KMS-11 (cell line): ENCODE measurements at regions not wholly inside any gene's neighbourhood (a gene's known extent, or its start where the extent isn't known, plus 50 kb on each side); places are given as distances from the start of the nearest gene placed in this dataset.

Experiments
- H2AFZ ChIP-seq: fragments of 200-600 bp; sonication (generic); 2 replicates; pipeline ENCODE4 v1.6.1; 2016; ENCODE audit warnings: antibody characterized with exemption, mixed run types, low read depth
- H3K27ac ChIP-seq: fragments of 200-600 bp; sonication (generic); 2 replicates; pipeline ENCODE4 v1.6.1; 2016; ENCODE audit warnings: mild to moderate bottlenecking, mixed run types
- H3K27me3 ChIP-seq: fragments of 200-600 bp; sonication (generic); 2 replicates; pipeline ENCODE4 v1.6.1; 2017; ENCODE audit warnings: mild to moderate bottlenecking, low read depth, mixed run types, moderate library complexity; ENCODE audit not compliant: insufficient read depth
- H3K36me3 ChIP-seq: fragments of 200-600 bp; sonication (generic); 2 replicates; pipeline ENCODE4 v1.6.1; 2017; ENCODE audit warnings: mild to moderate bottlenecking, mixed run types; ENCODE audit not compliant: insufficient read depth
- H3K4me1 ChIP-seq: fragments of 200-600 bp; sonication (generic); 2 replicates; pipeline ENCODE4 v1.6.1; 2016; ENCODE audit warnings: mild to moderate bottlenecking, low read depth, mixed run types; ENCODE audit not compliant: poor library complexity, severe bottlenecking
- H3K4me2 ChIP-seq: fragments of 200-600 bp; sonication (generic); 2 replicates; pipeline ENCODE4 v1.7.0; 2016; ENCODE audit warnings: mild to moderate bottlenecking, mixed run types
- H3K4me3 ChIP-seq: fragments of 200-600 bp; sonication (generic); IDR thresholded peaks from 2 replicates; pipeline ENCODE4 v1.6.1; 2017; ENCODE audit warnings: low read depth, low read length, mixed read lengths; ENCODE audit not compliant: insufficient read depth
- H3K79me2 ChIP-seq: fragments of 200-600 bp; sonication (generic); 2 replicates; pipeline ENCODE4 v1.6.1; 2016; ENCODE audit warnings: low read depth, mixed run types; ENCODE audit not compliant: insufficient read depth
- H3K9ac ChIP-seq: fragments of 200-600 bp; sonication (generic); 2 replicates; pipeline ENCODE4 v1.6.1; 2016; ENCODE audit warnings: mild to moderate bottlenecking, mixed run types
- H4K20me1 ChIP-seq: fragments of 200-600 bp; sonication (generic); 2 replicates; pipeline ENCODE4 v1.6.1; 2016; ENCODE audit warnings: mild to moderate bottlenecking, mixed run types; ENCODE audit not compliant: insufficient read depth
- TF ChIP-seq, protein P1 (sequence below): fragments of 200-600 bp; sonication (generic); conservative IDR thresholded peaks from 2 replicates; pipeline ENCODE4 v1.6.1; 2017; ENCODE audit warnings: low read depth, mild to moderate bottlenecking, antibody characterized with exemption, low read length, moderate library complexity, mixed read lengths

DNA sequence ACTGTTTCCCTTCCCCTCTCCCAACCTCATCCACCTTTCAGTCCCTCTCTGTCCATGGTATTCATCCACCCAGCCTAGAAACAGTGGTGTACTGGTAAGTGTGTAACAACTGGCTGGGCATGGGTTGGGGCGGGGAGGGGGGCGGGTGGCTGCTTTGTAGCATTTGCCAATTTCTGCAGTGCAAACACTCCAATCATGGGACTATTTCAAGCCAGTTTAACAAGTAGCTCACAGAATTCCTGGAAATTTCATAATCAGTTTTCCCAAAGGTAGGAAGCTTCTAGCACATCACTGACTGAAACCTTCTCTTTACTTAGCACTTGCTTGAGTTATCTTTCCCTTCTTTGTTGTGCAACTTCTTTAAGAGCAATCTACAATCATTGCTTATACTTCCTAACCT lies 100.8 kb upstream of the WASF3 start:
- H3K79me2 ChIP-seq = no peaks in the 10 kb centered on the region
- H3K9ac ChIP-seq = no peak overlapping the region
- no peaks in the 10 kb centered on the region for H4K20me1 ChIP-seq
- no peaks in the 10 kb centered on the region for H3K27me3 ChIP-seq
- TF ChIP-seq, protein P1, sequence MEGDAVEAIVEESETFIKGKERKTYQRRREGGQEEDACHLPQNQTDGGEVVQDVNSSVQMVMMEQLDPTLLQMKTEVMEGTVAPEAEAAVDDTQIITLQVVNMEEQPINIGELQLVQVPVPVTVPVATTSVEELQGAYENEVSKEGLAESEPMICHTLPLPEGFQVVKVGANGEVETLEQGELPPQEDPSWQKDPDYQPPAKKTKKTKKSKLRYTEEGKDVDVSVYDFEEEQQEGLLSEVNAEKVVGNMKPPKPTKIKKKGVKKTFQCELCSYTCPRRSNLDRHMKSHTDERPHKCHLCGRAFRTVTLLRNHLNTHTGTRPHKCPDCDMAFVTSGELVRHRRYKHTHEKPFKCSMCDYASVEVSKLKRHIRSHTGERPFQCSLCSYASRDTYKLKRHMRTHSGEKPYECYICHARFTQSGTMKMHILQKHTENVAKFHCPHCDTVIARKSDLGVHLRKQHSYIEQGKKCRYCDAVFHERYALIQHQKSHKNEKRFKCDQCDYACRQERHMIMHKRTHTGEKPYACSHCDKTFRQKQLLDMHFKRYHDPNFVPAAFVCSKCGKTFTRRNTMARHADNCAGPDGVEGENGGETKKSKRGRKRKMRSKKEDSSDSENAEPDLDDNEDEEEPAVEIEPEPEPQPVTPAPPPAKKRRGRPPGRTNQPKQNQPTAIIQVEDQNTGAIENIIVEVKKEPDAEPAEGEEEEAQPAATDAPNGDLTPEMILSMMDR = no peak
- no peaks in the 10 kb centered on the region for H3K36me3 ChIP-seq
- no peak overlapping the region for H3K27ac ChIP-seq
- H3K4me2 ChIP-seq = no peak overlapping the region
- no peaks in the 10 kb centered on the region for H3K4me1 ChIP-seq
- no peak overlapping the region for H3K4me3 ChIP-seq
- H2AFZ ChIP-seq = no peak overlapping the region

DNA sequence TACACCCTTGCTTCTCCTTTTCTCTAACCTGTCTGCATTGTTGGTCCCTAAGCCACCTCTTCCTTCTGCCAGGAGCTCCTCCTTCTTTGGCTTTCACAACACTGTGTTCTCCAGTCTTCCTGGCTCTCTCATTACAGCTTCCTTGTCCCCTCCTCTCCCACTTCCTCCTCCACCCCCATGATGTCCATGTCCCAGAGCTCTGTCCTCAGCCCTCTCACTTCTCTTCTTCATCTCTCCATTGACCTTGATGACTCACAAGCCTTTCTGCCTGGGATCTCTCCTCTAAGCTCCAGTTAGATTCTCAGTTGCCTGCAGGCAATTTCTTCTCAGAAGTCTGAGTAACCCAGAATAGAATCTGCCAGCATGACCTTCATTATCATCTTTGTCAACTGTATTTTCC lies 100.3 kb upstream of the WASF3 start:
- Histone ChIP-seq H3K79me2 (no peaks in the 10 kb centered on the region), H3K27me3 (no peaks in the 10 kb centered on the region), H4K20me1 (no peaks in the 10 kb centered on the region), H3K4me3 (no peak overlapping the region), H3K9ac (no peak overlapping the region), H2AFZ (no peak overlapping the region), H3K36me3 (no peaks in the 10 kb centered on the region), H3K4me2 (no peak overlapping the region), H3K27ac (no peak overlapping the region), H3K4me1 (no peaks in the 10 kb centered on the region)
- TF ChIP-seq, protein P1 = no peak

DNA sequence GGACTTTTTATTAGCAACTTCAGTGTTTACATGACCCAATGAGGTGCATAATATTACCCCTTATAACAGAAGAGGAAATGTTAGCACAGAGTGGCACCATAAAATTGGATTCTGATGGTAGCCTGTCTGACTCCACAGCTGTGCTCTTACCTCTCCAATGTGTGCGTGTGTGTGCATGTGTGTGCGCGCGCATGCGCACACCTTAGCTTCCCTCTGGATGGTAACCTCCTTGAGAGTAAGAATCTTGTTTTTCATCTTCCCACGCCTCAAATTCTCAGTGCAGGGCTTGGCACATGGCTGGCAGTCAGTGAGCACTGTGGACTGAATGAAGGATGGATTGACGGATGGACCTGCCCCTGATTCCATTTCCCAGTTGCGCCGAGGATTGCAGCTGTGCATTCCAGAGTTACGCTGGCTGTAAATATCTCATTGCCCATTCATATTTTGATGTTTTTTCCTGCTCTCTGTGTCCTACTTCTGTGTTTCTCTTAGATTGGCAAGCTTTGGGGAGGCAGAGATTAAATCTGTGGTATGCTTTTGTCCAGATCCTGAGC lies 99.2 kb upstream of the WASF3 start:
- H3K79me2 ChIP-seq = no peaks in the 10 kb centered on the region
- H3K36me3 ChIP-seq = no peaks in the 10 kb centered on the region
- no peak overlapping the region for H3K9ac ChIP-seq
- no peaks in the 10 kb centered on the region for H3K4me1 ChIP-seq
- no peak overlapping the region for H3K27ac ChIP-seq
- H3K27me3 ChIP-seq = no peaks in the 10 kb centered on the region
- H4K20me1 ChIP-seq = no peaks in the 10 kb centered on the region
- TF ChIP-seq, protein P1 = no peak
- H3K4me3 ChIP-seq = no peak overlapping the region
- no peak overlapping the region for H3K4me2 ChIP-seq
- H2AFZ ChIP-seq = no peak overlapping the region

DNA sequence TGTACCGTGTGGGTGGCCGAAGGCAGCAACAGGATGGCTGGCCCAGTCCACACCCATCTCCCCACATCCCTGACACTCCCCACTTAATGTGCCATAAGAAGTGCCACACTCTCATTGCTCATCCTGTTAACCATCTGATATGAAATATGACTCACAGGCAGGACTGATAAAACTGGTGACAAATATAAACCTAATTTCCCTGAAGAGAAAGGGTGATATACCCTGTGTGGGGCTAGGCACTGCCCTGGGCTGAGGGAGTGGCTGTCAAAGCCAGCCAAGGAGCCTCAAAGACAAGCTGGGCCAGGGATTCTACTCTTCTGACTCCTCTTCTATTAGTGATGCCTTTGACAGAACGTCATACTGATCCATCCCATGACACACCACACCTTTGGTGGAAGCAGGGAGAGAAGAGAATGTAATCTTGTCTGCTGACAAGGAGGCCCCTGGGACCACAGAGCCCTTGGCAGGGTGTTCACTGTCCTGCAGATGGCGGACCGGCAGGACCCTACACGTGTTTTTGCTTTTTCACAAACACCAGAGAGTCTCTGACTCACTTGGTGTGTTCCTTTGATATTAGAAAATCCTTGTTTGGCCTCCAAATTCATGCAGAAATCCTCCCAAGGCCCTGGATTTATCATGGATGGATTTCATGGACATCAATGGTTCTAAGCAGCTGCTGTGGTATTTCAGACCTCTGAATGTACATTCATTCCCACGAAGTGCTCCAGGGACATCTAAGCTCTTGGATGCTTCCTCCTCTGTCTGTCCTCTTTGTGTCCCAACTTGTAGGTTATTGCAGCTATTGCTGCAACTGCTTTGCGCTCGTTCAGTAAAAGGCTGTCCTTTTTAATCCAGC lies 98.0 kb upstream of the WASF3 start:
- H3K27me3 ChIP-seq = no peaks in the 10 kb centered on the region
- H3K79me2 ChIP-seq = no peaks in the 10 kb centered on the region
- H3K4me2 ChIP-seq = no peak overlapping the region
- no peaks in the 10 kb centered on the region for H3K36me3 ChIP-seq
- no peaks in the 10 kb centered on the region for H3K4me1 ChIP-seq
- no peak overlapping the region for H2AFZ ChIP-seq
- H4K20me1 ChIP-seq = no peaks in the 10 kb centered on the region
- no peak overlapping the region for H3K27ac ChIP-seq
- no peak overlapping the region for H3K9ac ChIP-seq
- H3K4me3 ChIP-seq = no peak overlapping the region
- TF ChIP-seq, protein P1 = no peak
